Tibial nerve (tissue), 3 donors: ENCODE measurements at regions not wholly inside any gene's neighbourhood (a gene's known extent, or its start where the extent isn't known, plus 50 kb on each side); places are given as distances from the start of the nearest gene placed in this dataset.

Experiments
- CTCF ChIP-seq, 5 experiments: fragments of 200-600 bp in 3 of 5; fragments of 450-650 bp in 2 of 5; sonication (generic) in 3 of 5; IDR thresholded peaks; one replicate each; pipeline ENCODE4 v1.5.1; 2016 to 2019; ENCODE audit warnings: antibody characterized with exemption in 5 of 5, mild to moderate bottlenecking in 3 of 5, moderate library complexity in 2 of 5
- POLR2A ChIP-seq, 2 donors: fragments of 450-650 bp; IDR thresholded peaks; one replicate each; pipeline ENCODE4 v1.6.1; 2017; ENCODE audit warnings: antibody characterized with exemption in 2 of 2, mild to moderate bottlenecking in 2 of 2, moderate library complexity in 2 of 2

GRCh38 chr3:182081096-182081495 lies 369.4 kb downstream of the SOX2 start:
- TF ChIP-seq CTCF (IDR thresholded peaks at IDR 0.05): no peak
- TF ChIP-seq POLR2A (IDR thresholded peaks at IDR 0.05): no peak
